ENCODE measurements at regions not wholly inside any gene's neighbourhood (a gene's known extent, or its start where the extent isn't known, plus 50 kb on each side); places are given as distances from the start of the nearest gene placed in this dataset.

- TF ChIP-seq EZH2 (IDR thresholded peaks at IDR 0.05; ENCODE audit: insufficient read depth, poor library complexity, severe bottlenecking) (no peak), EZH2phosphoT487 (IDR thresholded peaks at IDR 0.05; ENCODE audit: insufficient read depth, low read depth) (no peak)
These were observed 85.1 kb upstream of the MYRIP start for GRCh38 chr3:39724233-39724846.
